NCI-H526 treated with DMSO at 0.1 percent for 48 hours (cell line): ENCODE measurements at regions not wholly inside any gene's neighbourhood (a gene's known extent, or its start where the extent isn't known, plus 50 kb on each side); places are given as distances from the start of the nearest gene placed in this dataset.

Experiments used
- DNase-seq: peaks from one replicate; lab custom pipeline; 2025; lab: John Stamatoyannopoulos, UW

DNA sequence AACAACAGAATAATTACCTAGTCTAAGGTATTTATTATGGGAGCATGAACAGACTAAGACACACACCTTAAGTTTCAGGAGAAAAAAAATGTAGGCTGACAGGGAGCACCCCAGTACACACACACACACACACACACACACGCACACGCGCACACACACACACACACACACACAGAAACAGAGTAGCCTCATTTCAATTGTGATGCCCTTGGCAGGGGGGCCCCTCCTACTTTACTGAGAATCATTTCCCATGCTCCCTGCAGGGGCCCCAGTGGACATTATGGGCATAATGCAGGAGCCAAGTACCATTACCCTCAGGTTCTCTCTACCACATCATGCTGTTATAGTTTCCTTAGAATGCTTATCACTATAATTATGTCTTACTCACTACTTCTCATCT, 104.9 kb downstream of the CDC7 start:
- no peak for DNase-seq

DNA sequence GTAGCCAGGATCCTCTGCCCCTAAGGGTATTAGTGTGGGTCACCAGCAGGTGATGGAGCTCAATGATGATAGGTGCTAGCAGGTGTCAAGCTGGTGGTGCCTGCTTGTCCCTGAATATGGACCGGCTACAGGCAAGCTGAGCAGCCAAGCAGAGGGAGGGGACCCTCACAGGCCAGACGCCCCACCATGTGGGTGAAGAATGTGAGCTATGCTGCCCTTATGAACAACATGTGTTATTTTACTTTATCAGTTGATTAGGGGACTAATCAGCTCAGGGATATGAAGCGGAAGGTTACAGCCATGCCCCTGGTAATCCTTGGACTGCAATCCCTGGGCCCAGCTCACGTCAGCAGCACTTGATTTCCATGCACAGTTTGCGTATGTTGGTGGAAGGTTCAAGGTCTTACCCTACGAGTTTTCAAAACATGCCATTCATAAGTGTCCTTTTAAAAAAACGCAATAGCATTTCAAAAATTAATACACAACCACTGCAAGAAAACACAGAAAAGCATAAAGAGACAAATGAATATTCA, 106.0 kb downstream of the CDC7 start:
- DNase-seq, result no peak

DNA sequence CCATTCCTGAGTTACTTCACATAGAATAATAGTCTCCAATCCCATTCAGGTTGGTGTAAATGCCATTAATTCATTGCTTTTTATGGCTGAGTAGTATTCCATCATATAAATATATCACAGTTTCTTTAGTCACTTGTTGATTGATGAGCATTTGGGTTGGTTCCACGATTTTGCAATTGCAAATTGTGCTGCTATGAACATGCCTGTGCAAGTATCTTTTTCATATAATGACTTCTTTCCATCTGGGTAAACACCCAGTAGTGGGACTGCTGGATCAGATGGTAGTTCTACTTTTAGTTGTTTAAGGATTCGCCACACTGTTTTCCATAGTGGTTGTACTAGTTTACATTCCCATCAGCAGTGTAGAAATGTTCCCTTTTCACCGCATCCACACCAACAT, 107.0 kb downstream of the CDC7 start:
- peak; percentile 97 for DNase-seq

DNA sequence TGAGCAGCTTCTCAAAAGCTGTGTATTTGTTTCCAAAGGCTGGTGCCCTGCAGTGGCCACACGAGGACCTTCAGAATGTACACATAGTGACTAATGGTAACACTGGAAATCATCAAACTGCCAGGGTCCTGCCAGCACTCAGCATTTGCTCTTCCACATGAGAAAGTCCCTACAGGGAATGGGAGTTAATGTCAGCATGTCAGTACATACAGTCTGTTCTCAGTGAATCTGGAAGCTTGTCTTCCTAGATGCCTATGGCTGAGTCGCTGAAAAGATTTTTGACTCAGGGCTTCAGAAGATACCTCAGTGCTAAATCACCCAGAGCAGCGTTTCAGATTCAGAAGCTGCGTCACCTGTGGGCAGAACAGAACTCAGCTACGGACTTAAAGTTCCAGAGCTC, 108.2 kb downstream of the CDC7 start:
- no peak for DNase-seq

DNA sequence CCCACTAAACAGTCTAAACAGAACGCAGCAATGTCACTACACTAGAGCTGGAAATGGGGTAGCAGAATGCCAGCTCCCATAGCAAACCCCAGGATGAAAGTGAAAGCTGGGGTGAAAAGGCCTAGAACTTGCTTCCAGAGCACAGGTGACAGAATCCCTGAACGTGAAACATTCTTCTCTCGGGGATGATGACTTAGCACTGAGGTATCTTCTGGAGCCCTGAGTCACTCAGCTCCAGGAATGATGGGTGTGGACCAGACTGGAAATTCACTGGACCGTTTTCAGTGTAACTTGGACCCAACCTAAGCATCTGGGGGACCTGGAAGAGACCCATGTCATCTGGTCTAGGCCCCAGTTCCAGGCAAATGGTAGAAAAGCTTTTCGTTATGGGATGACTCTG, 108.9 kb downstream of the CDC7 start:
- DNase-seq, result no peak

DNA sequence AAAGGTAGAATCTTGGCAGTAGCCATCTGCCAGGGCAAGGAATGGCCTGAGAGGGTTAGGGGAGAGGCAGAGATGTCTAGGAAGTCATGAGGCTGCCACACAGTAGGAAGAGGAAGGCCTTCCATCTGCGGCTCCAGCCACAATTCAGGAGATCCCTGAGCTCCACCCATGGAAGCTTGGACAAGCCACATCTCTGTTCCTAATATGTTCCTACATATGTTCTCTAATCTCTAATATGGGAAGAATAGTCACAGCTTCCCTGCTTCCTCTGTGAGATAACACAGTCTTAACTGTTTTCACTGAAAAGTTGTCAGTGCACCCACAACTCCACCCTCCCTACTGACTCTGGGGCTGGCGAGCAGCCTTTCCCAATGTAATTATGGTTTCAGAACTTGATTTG, 109.5 kb downstream of the CDC7 start:
- DNase-seq, result no peak

DNA sequence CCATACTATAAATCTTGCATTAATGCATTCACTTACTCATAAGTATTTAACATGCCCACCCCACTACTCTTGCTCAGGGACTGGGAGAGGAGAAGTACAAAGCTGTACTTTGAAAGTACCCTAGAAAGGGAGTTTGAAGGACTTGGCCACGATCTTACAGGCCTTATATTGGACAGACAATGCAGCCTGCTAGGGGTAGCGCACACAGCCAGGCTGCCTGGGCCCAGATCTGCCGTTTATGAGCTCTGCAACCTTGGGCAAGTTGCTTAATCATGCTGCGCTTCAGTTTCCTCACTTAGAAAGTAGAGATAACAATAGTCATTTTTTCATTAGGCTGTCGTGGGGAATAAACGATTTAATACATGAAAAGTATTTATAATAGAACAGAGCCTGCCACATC, 110.1 kb downstream of the CDC7 start:
- no peak for DNase-seq

DNA sequence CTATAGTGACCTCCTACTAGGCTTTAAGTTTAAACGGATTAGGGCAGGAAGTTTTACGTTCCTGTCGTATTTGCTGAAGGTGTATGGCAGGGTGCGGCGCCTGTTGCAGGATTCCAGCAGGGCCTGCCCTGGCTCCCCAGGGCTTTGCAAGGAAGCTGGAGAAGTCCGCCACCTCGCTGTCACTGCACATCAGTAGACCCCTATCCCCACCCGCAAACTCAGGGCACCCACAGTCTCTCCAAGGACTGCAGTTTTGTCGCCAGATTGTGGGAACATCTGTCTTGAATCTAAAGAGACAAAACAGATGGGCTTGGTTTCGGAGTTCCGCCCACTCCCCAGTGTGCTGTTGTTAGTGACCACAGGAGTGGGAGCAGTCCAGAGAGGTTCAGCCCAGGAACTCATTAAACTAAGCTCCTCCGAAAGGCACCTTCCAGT, 110.8 kb downstream of the CDC7 start:
- DNase-seq, result no peak

DNA sequence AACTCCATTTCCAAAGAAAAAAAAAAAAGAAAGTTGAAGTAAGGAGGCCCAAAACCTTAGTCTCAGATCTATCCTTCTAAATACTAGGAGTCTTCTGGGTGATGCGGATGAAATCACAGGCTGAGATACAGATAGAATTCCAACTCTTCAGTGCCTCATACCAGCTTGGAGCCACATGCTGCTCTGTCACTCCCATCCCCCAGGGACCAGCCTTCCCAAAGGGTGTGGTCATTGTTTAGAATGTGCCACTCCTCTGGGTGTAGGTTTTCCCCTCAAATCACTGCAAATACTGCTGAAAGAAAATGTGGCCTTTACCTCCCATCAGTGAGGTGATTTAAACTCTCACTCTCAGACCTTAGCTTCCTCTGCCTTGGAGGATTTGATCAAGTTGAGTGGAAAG, 112.9 kb downstream of the CDC7 start:
- no peak for DNase-seq

DNA sequence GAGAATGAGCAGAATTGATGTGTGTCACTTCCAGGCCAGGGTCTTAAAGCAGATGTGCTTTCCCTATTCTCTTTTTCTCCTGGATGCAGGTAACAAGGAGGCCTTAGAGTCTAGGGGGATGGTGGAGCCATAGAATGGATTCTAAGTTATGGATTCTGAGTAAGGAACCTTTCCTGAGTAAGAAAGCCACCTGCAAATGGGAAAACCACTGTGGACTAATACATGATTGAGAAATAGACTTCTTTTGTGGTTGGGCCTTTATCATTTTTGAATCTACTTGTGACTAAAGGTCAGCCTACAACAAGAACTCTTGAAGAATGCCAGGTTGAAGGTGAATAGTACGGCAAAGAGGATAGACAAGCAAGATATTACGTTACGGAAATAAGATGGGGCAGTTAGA, 116.1 kb downstream of the CDC7 start:
- DNase-seq, result no peak

DNA sequence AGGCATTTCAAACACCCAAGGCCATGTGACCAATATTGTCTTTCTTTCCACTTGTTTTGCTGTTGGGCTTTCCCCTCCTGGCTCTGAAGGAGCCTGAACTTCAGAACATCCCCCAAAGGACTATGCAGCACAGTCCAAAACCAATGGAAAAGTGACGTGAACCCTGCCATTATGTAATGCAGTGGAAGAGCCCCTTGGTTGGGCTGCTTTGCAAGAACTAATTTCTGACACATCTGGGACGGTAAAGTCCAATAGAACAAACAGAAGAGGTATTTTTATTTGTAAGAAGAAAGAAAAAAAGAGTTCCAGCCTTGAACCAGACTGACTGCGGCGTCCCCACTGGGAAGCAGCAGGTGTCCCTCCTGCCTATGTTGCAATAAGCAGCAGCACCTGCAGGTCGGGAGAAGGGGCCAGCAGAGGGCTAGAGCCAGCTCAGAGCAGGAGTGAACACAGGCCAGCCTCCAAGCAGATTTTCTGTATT, 116.7 kb downstream of the CDC7 start:
- DNase-seq, result no peak

DNA sequence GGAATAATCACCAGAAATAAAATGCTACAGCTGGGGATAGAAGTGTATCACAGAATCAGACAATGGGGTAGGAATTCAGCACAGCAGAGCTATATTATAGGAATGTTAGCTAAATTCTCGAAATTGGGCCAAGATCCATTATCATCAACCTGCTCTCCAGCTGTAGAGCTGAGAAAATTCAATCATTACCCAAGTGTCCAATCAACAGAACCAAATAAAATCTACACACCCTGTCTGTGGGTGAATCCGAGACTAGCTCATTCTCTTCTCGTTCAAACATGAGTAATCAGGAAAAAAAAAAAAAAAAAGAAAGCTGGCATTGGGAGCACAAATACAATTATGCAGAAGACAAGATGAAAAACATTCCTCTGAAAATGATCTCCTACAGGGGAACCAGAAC, 119.2 kb downstream of the CDC7 start:
- DNase-seq, result no peak

DNA sequence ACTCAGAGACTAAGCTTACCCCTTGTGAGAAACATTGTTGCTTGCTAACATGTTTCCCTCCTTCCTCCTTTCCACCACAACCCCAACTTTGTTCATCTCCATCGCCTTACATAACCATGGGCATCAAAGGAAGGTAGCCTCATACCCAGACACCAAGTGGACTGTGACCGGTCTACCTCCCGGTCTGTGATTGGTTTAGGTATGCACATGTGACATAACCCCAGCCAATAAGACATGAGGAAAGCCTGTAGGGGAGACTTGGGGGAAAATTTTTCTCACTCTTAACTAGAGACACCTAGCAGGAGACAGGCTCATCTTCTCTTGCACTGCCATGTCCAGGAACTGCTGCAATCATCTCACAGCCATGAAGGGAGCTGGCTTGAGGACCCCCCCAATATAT, 120.7 kb downstream of the CDC7 start:
- no peak for DNase-seq

DNA sequence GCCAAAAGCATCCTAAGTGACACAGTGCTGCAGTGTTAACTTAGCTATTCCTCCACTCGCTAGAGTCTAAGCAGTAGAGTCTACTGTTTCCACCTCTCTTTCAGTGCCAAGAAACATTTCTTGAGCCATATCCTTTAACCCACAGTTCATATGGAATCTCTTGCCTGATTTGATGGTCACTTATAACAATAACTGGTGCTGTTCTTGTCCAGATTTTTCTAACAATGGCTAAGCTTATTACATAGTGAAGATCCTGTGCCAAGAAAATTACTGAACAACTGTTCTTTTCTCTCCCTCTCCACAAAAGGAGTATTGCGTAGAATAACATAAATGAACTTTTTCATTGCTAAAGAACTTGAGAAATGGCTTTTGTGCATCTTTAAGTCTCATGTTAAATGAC, 121.3 kb downstream of the CDC7 start:
- DNase-seq, result no peak

DNA sequence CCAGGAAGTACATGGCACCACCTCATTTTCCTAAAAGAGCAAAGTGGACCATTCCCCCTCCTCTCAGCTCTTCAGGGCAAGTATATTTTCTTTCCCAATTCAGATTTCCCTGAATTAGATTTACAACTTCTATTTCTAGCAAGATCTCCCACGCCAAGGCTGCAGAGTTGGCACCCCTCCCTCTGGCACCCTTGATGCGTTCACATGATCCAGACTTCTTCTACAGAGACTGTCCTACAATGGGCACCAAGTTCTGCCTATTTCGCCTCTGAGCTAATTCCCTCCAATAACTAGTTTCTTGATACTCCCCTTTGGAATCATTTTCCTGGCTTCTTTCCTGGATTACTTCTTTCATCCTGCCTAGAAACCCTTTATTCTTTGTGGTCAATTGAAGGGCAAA, 122.0 kb downstream of the CDC7 start:
- DNase-seq, result no peak

DNA sequence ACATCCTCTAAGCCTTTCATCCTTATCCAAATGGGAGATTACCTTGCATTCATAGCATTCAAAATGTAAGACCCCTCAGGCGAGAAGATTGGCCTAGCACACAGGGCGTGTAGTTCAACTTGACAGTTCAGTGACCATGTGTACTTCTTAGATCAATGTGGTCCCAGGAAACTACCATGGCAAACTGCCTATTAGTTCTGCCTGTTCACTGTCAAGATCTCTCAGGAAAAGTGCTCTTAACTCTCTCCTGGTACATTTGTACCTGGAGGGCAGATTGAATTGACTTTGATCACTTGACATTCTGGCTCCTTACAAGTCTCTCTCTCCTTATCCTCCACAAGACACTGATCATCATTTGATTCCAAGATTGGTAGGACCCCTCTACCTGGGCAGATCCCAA, 122.4 kb downstream of the CDC7 start:
- DNase-seq, result no peak

DNA sequence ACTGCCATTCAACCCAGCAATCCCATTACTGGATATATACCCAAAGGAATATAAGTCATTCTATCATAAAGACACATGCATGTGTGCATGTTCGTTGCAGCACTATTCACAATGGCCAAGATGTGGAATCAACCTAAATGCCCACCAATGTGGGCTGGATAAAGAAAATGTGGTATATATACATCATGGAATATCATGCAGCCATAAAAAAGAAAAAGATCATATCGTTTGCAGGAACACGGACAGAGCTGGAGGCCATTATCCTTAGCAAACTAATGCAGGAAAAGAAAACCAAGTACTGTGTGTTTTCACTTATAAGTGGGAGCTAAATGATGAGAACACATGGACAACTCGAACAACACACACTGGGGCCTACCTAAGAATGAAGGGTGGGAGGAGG, 123.7 kb downstream of the CDC7 start:
- DNase-seq, result no peak
